Esophagus squamous epithelium (tissue), 4 donors: ENCODE measurements at regions not wholly inside any gene's neighbourhood (a gene's known extent, or its start where the extent isn't known, plus 50 kb on each side); places are given as distances from the start of the nearest gene placed in this dataset.

Source experiments
- CTCF ChIP-seq, 6 experiments: fragments of 450-650 bp in 4 of 6; fragments of 200-600 bp in 2 of 6; sonication (generic) in 2 of 6; IDR thresholded peaks; one replicate each; pipeline ENCODE4 v1.5.1; 2016 to 2019; ENCODE audit warnings: antibody characterized with exemption in 6 of 6, mild to moderate bottlenecking in 4 of 6, moderate library complexity in 4 of 6
- POLR2A ChIP-seq, 4 donors: fragments of 450-650 bp; IDR thresholded peaks; one replicate each; pipeline ENCODE4 v1.6.1; 2017; ENCODE audit warnings: antibody characterized with exemption in 4 of 4, mild to moderate bottlenecking in 4 of 4, moderate library complexity in 3 of 4

GRCh38 chr10:2812631-2813030 lies 254.7 kb upstream of the PFKP start:
- TF ChIP-seq CTCF (IDR thresholded peaks at IDR 0.05) (no peak), POLR2A (IDR thresholded peaks at IDR 0.05) (no peak)
